Brain microvascular endothelial cell (primary cell): ENCODE measurements at regions not wholly inside any gene's neighbourhood (a gene's known extent, or its start where the extent isn't known, plus 50 kb on each side); places are given as distances from the start of the nearest gene placed in this dataset.
A peak's percentile ranks its signal among the peaks of the same experiment; 100 is the strongest.

Experiments used
- DNase-seq: peaks from one replicate; pipeline ENCODE4 v3.0.0-alpha.2; 2020
- H3K27ac ChIP-seq: fragments of 250-450 bp; sonication (Bioruptor Pico); 2 replicates; pipeline ENCODE4 v1.5.1; 2020; ENCODE audit warnings: mild to moderate bottlenecking, moderate library complexity
- H3K27me3 ChIP-seq: fragments of 250-450 bp; sonication (Bioruptor Pico); replicated peaks from 2 replicates; pipeline ENCODE4 v1.5.1; 2020; ENCODE audit warnings: mild to moderate bottlenecking
- H3K36me3 ChIP-seq: fragments of 250-450 bp; sonication (Bioruptor Pico); replicated peaks from 2 replicates; pipeline ENCODE4 v1.5.1; 2020; ENCODE audit warnings: mild to moderate bottlenecking
- H3K4me3 ChIP-seq: 2 replicates; pipeline ENCODE4 v1.5.1; 2011; ENCODE audit warnings: low read depth, mild to moderate bottlenecking, control low read depth, low read length, moderate library complexity
- CTCF ChIP-seq: IDR thresholded peaks from 2 replicates; pipeline ENCODE4 v1.5.1; 2011; ENCODE audit warnings: low read depth, mild to moderate bottlenecking, moderate library complexity, low read length, control low read depth, inconsistent platforms; ENCODE audit errors: missing control alignments
- in situ Hi-C: cut with HindIII; loops from 2 replicates; pipeline ENCODE4 v1.10.0; 2017; ENCODE audit warnings: low sequenced_read_pairs, low pct_ligation_motif_present

- H3K27ac ChIP-seq, result no peak overlapping the region
- H3K36me3 ChIP-seq, result no peaks in the 10 kb centered on the region
- H3K27me3 ChIP-seq, result no peaks in the 10 kb centered on the region
- no peak overlapping the region for H3K4me3 ChIP-seq
- peak; percentile 35 for DNase-seq
- no peak for TF ChIP-seq CTCF
- in situ Hi-C loops, result no loop called here
Measured at GRCh38 chr9:115202960-115203751, 85.2 kb upstream of the TNC start.

- TF ChIP-seq CTCF, result no peak
- H3K27me3 ChIP-seq, result no peaks in the 10 kb centered on the region
- no peaks in the 10 kb centered on the region for H3K36me3 ChIP-seq
- in situ Hi-C loops, result no loop called here
- peak; percentile 74 for DNase-seq
- H3K4me3 ChIP-seq, result no peak overlapping the region
- peak overlapping the region; percentile 67 for H3K27ac ChIP-seq
Measured at GRCh38 chr9:115204904-115205453, 87.0 kb upstream of the TNC start.

- Histone ChIP-seq H3K27ac (peak overlapping the region; percentile 19), H3K4me3 (no peak overlapping the region), H3K27me3 (no peaks in the 10 kb centered on the region), H3K36me3 (no peaks in the 10 kb centered on the region)
- in situ Hi-C loops, result no loop called here
- no peak for TF ChIP-seq CTCF
- DNase-seq, result no peak
Measured at GRCh38 chr9:115207003-115207836, 89.3 kb upstream of the TNC start.

- peak overlapping the region; percentile 11 for H3K27ac ChIP-seq
- no peak overlapping the region for H3K4me3 ChIP-seq
- H3K36me3 ChIP-seq, result no peaks in the 10 kb centered on the region
- DNase-seq, result no peak
- no peak for TF ChIP-seq CTCF
- H3K27me3 ChIP-seq, result no peaks in the 10 kb centered on the region
- in situ Hi-C loops, result no loop called here
Measured at GRCh38 chr9:115208501-115208900, 90.5 kb upstream of the TNC start.

- H3K4me3 ChIP-seq, result no peak overlapping the region
- no peak for TF ChIP-seq CTCF
- H3K27ac ChIP-seq, result peak overlapping the region; percentile 29
- in situ Hi-C loops, result no loop called here
- DNase-seq, result peak; percentile 50
- no peaks in the 10 kb centered on the region for H3K36me3 ChIP-seq
- H3K27me3 ChIP-seq, result no peaks in the 10 kb centered on the region
Measured at GRCh38 chr9:115209601-115210306, 91.8 kb upstream of the TNC start.
